Chondrocyte (in vitro differentiated cells): ENCODE measurements at regions not wholly inside any gene's neighbourhood (a gene's known extent, or its start where the extent isn't known, plus 50 kb on each side); places are given as distances from the start of the nearest gene placed in this dataset.
A peak's percentile ranks its signal among the peaks of the same experiment; 100 is the strongest.

Source experiments
- DNase-seq: peaks from one replicate; pipeline ENCODE4 v3.0.0; 2021; ENCODE audit warnings: mixed read lengths, low spot score
- H3K27ac Mint-ChIP-seq: one replicate; pipeline ENCODE4 v1.8.0; 2021; ENCODE audit warnings: mild to moderate bottlenecking, moderate library complexity, mixed read lengths; ENCODE audit not compliant: unreplicated experiment
- H3K27me3 Mint-ChIP-seq: 2 replicates; pipeline ENCODE4 v1.8.0; 2021; ENCODE audit warnings: low read depth, mixed read lengths
- H3K36me3 Mint-ChIP-seq: 2 replicates; pipeline ENCODE4 v1.8.0; 2021; ENCODE audit warnings: low read depth, mixed read lengths
- H3K4me1 Mint-ChIP-seq: 2 replicates; pipeline ENCODE4 v1.8.0; 2021; ENCODE audit warnings: low read depth, mild to moderate bottlenecking, mixed read lengths
- H3K4me3 Mint-ChIP-seq: one replicate; pipeline ENCODE4 v1.8.0; 2021; ENCODE audit warnings: mild to moderate bottlenecking, moderate library complexity, mixed read lengths; ENCODE audit not compliant: unreplicated experiment
- H3K9me3 Mint-ChIP-seq: 2 replicates; pipeline ENCODE4 v1.8.0; 2021; ENCODE audit warnings: low read depth, mixed read lengths
- CTCF ChIP-seq: fragments of 200-600 bp; sonication (generic); IDR thresholded peaks from 2 replicates; pipeline ENCODE4 v1.5.0; 2021; ENCODE audit warnings: antibody characterized with exemption, mild to moderate bottlenecking, moderate library complexity

- no peak for DNase-seq
- Mint-ChIP-seq H3K4me1 (peaks cover 16% of the 10 kb centered on the region), H3K27ac (no peak overlapping the region), H3K4me3 (no peak overlapping the region), H3K36me3 (no peaks in the 10 kb centered on the region), H3K27me3 (peaks cover 44% of the 10 kb centered on the region), H3K9me3 (no peaks in the 10 kb centered on the region)
- no peak for TF ChIP-seq CTCF
Observed at GRCh38 chr4:74631988-74632387, 162.3 kb downstream of the BTC start.

GRCh38 chr4:74632634-74633033 is 161.7 kb downstream of the BTC start:
- TF ChIP-seq CTCF: no peak
- Mint-ChIP-seq H3K4me3 (no peak overlapping the region), H3K9me3 (no peaks in the 10 kb centered on the region), H3K27ac (peak overlapping the region; percentile 73), H3K36me3 (no peaks in the 10 kb centered on the region), H3K27me3 (peaks cover 40% of the 10 kb centered on the region), H3K4me1 (peaks cover 16% of the 10 kb centered on the region)
- no peak for DNase-seq

- H3K4me1 Mint-ChIP-seq: peaks cover 29% of the 10 kb centered on the region
- DNase-seq: no peak
- H3K4me3 Mint-ChIP-seq: no peak overlapping the region
- peaks cover 24% of the 10 kb centered on the region for H3K27me3 Mint-ChIP-seq
- no peak overlapping the region for H3K27ac Mint-ChIP-seq
- H3K9me3 Mint-ChIP-seq: no peaks in the 10 kb centered on the region
- no peak for TF ChIP-seq CTCF
- no peaks in the 10 kb centered on the region for H3K36me3 Mint-ChIP-seq
Observed at GRCh38 chr4:74635074-74635473, 159.2 kb downstream of the BTC start.

GRCh38 chr4:74635490-74636123 is 158.7 kb downstream of the BTC start:
- Mint-ChIP-seq H3K4me1 (peaks cover 35% of the 10 kb centered on the region), H3K4me3 (no peak overlapping the region), H3K27ac (no peak overlapping the region), H3K9me3 (no peaks in the 10 kb centered on the region), H3K27me3 (peaks cover 18% of the 10 kb centered on the region), H3K36me3 (no peaks in the 10 kb centered on the region)
- TF ChIP-seq CTCF: no peak
- DNase-seq: no peak

GRCh38 chr4:74638001-74638400 is 156.3 kb downstream of the BTC start:
- H3K4me1 Mint-ChIP-seq: peaks cover 29% of the 10 kb centered on the region
- DNase-seq: no peak
- no peaks in the 10 kb centered on the region for H3K36me3 Mint-ChIP-seq
- TF ChIP-seq CTCF: no peak
- H3K27ac Mint-ChIP-seq: no peak overlapping the region
- H3K27me3 Mint-ChIP-seq: peaks cover 12% of the 10 kb centered on the region
- H3K4me3 Mint-ChIP-seq: no peak overlapping the region
- H3K9me3 Mint-ChIP-seq: no peaks in the 10 kb centered on the region
